WTC11 (cell line): ENCODE measurements at regions not wholly inside any gene's neighbourhood (a gene's known extent, or its start where the extent isn't known, plus 50 kb on each side); places are given as distances from the start of the nearest gene placed in this dataset.

Experiments
- ATAC-seq: fragments of 200-7000 bp; cut with Tn5 transposase; 2 replicates; pipeline ENCODE4 v1.10.0; 2021; ENCODE audit warnings: mild to moderate bottlenecking, moderate library complexity
- CTCF ChIA-PET: fragments of 300-600 bp; sonication (Branson Sonifier 250); formaldehyde crosslinking; loops from one replicate; lab custom pipeline; 2021; ENCODE audit warnings: antibody characterized with exemption; lab: Charles Lee
- POLR2A ChIA-PET: fragments of 350-600 bp; sonication (Branson Sonifier 250); formaldehyde crosslinking; loops from one replicate; lab custom pipeline; 2021; ENCODE audit warnings: antibody characterized with exemption; lab: Charles Lee
- DNase-seq: peaks from one replicate; pipeline ENCODE4 v3.0.0; 2021; ENCODE audit warnings: low spot score
- H3K27ac Mint-ChIP-seq: 2 replicates; pipeline ENCODE4 v1.8.0; 2021; ENCODE audit warnings: mixed read lengths
- H3K27me3 Mint-ChIP-seq: 2 replicates; pipeline ENCODE4 v1.8.0; 2021; ENCODE audit warnings: low read depth, mild to moderate bottlenecking, moderate library complexity, mixed read lengths
- H3K36me3 Mint-ChIP-seq: 2 replicates; pipeline ENCODE4 v1.8.0; 2021; ENCODE audit warnings: mixed read lengths
- H3K4me1 Mint-ChIP-seq: 2 replicates; pipeline ENCODE4 v1.8.0; 2022; ENCODE audit warnings: mixed read lengths
- H3K4me3 Mint-ChIP-seq: 2 replicates; pipeline ENCODE4 v1.8.0; 2021; ENCODE audit warnings: mild to moderate bottlenecking, moderate library complexity, mixed read lengths
- H3K9me3 Mint-ChIP-seq: 2 replicates; pipeline ENCODE4 v1.8.0; 2021; ENCODE audit warnings: mixed read lengths
- CBFB ChIP-seq: sonication (generic); formaldehyde crosslinking; IDR thresholded peaks from 2 replicates; pipeline ENCODE4 v1.8.1; 2022; ENCODE audit warnings: mild to moderate bottlenecking, low read depth, missing genetic modification reagents
- E2F4 ChIP-seq: sonication (generic); formaldehyde crosslinking; IDR thresholded peaks from 2 replicates; pipeline ENCODE4 v1.8.1; 2022; ENCODE audit warnings: low read depth, mild to moderate bottlenecking, moderate library complexity, missing genetic modification reagents, borderline replicate concordance
- ERG ChIP-seq: fragments of 250-450 bp; sonication (Bioruptor Pico); IDR thresholded peaks from 2 replicates; pipeline ENCODE4 v1.8.0; 2021; ENCODE audit warnings: mild to moderate bottlenecking
- FOXJ3 ChIP-seq: sonication (generic); formaldehyde crosslinking; IDR thresholded peaks from 2 replicates; pipeline ENCODE4 v1.9.0; 2021; ENCODE audit warnings: missing genetic modification reagents, mild to moderate bottlenecking, borderline replicate concordance
- GTF2I ChIP-seq: fragments of 250-450 bp; sonication (Bioruptor Pico); conservative IDR thresholded peaks from 2 replicates; pipeline ENCODE4 v1.4.0; 2021; ENCODE audit warnings: mild to moderate bottlenecking
- JUN ChIP-seq: sonication (generic); formaldehyde crosslinking; IDR thresholded peaks from 2 replicates; pipeline ENCODE4 v1.8.0; 2023; ENCODE audit warnings: mild to moderate bottlenecking, missing genetic modification reagents
- MXD4 ChIP-seq: fragments of 250-450 bp; sonication (Bioruptor Pico); IDR thresholded peaks from 2 replicates; pipeline ENCODE4 v1.8.0; 2021; ENCODE audit warnings: mild to moderate bottlenecking, moderate library complexity, borderline replicate concordance
- NFYB ChIP-seq: sonication (generic); formaldehyde crosslinking; conservative IDR thresholded peaks from 2 replicates; pipeline ENCODE4 v1.8.0; 2022; ENCODE audit warnings: low read depth, missing genetic modification reagents
- NR1H2 ChIP-seq: sonication (generic); formaldehyde crosslinking; IDR thresholded peaks from 2 replicates; pipeline ENCODE4 v1.9.0; 2021; ENCODE audit warnings: mild to moderate bottlenecking, moderate library complexity, missing genetic modification reagents
- NR2C2 ChIP-seq: sonication (generic); formaldehyde crosslinking; IDR thresholded peaks from 2 replicates; pipeline ENCODE4 v1.8.0; 2022; ENCODE audit warnings: mild to moderate bottlenecking, missing genetic modification reagents
- TEAD4 ChIP-seq: sonication (generic); formaldehyde crosslinking; IDR thresholded peaks from 2 replicates; pipeline ENCODE4 v1.8.0; 2022; ENCODE audit warnings: mild to moderate bottlenecking, missing genetic modification reagents
- TP53 ChIP-seq: sonication (generic); formaldehyde crosslinking; IDR thresholded peaks from 2 replicates; pipeline ENCODE4 v1.8.1; 2023; ENCODE audit warnings: mild to moderate bottlenecking, missing genetic modification reagents
- ZBTB21 ChIP-seq: sonication (generic); formaldehyde crosslinking; IDR thresholded peaks from 2 replicates; pipeline ENCODE4 v1.8.1; 2023; ENCODE audit warnings: mild to moderate bottlenecking, missing genetic modification reagents, borderline replicate concordance
- ZMAT4 ChIP-seq: fragments of 250-450 bp; sonication (Bioruptor Pico); IDR thresholded peaks from 2 replicates; pipeline ENCODE4 v1.9.0; 2021; ENCODE audit warnings: mild to moderate bottlenecking
- ZNF281 ChIP-seq: sonication (generic); formaldehyde crosslinking; IDR thresholded peaks from 2 replicates; pipeline ENCODE4 v1.8.0; 2023; ENCODE audit warnings: mild to moderate bottlenecking, missing genetic modification reagents
- ZNF512 ChIP-seq: sonication (generic); formaldehyde crosslinking; IDR thresholded peaks from 2 replicates; pipeline ENCODE4 v1.8.1; 2022; ENCODE audit warnings: missing genetic modification reagents, borderline replicate concordance
- TF ChIP-seq, protein P1 (sequence below): sonication (generic); formaldehyde crosslinking; IDR thresholded peaks from 2 replicates; pipeline ENCODE4 v1.8.1; 2023; ENCODE audit warnings: mild to moderate bottlenecking, missing genetic modification reagents, moderate library complexity
- TF ChIP-seq, protein P2 (sequence below): sonication (generic); formaldehyde crosslinking; IDR thresholded peaks from 2 replicates; pipeline ENCODE4 v1.8.1; 2022; ENCODE audit warnings: low read depth, missing genetic modification reagents, borderline replicate concordance
- TF ChIP-seq, protein P3 (sequence below): sonication (generic); formaldehyde crosslinking; IDR thresholded peaks from 2 replicates; pipeline ENCODE4 v1.8.0; 2022; ENCODE audit warnings: mild to moderate bottlenecking, missing genetic modification reagents

GRCh38 chr3:72383230-72383629 is 465.0 kb downstream of the SHQ1 start:
- Mint-ChIP-seq H3K4me3 (no peak overlapping the region), H3K4me1 (peaks cover 98% of the 10 kb centered on the region), H3K36me3 (peaks cover 9% of the 10 kb centered on the region), H3K27ac (no peak overlapping the region), H3K9me3 (no peaks in the 10 kb centered on the region), H3K27me3 (no peaks in the 10 kb centered on the region)
- DNase-seq (no peak), ATAC-seq (no peak)
- TF ChIP-seq, protein P1, sequence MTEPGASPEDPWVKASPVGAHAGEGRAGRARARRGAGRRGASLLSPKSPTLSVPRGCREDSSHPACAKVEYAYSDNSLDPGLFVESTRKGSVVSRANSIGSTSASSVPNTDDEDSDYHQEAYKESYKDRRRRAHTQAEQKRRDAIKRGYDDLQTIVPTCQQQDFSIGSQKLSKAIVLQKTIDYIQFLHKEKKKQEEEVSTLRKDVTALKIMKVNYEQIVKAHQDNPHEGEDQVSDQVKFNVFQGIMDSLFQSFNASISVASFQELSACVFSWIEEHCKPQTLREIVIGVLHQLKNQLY (CRISPR knock-in tag): no peak
- TF ChIP-seq ZNF512 (no peak), CBFB (CRISPR knock-in tag) (no peak), FOXJ3 (no peak), TP53 (no peak), NR1H2 (no peak)
- TF ChIP-seq, protein P2, sequence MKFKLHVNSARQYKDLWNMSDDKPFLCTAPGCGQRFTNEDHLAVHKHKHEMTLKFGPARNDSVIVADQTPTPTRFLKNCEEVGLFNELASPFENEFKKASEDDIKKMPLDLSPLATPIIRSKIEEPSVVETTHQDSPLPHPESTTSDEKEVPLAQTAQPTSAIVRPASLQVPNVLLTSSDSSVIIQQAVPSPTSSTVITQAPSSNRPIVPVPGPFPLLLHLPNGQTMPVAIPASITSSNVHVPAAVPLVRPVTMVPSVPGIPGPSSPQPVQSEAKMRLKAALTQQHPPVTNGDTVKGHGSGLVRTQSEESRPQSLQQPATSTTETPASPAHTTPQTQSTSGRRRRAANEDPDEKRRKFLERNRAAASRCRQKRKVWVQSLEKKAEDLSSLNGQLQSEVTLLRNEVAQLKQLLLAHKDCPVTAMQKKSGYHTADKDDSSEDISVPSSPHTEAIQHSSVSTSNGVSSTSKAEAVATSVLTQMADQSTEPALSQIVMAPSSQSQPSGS (CRISPR knock-in tag): no peak
- CTCF ChIA-PET: interaction anchor here (1.1 kb wide), 1 partner anchor 283 kb away, joined by 5 read pairs; no protein-coding TSS in a partner anchor
- POLR2A ChIA-PET: interaction anchor here (1.2 kb wide), 1 partner anchor 14 kb away, joined by 3 read pairs; no protein-coding TSS in a partner anchor

DNA sequence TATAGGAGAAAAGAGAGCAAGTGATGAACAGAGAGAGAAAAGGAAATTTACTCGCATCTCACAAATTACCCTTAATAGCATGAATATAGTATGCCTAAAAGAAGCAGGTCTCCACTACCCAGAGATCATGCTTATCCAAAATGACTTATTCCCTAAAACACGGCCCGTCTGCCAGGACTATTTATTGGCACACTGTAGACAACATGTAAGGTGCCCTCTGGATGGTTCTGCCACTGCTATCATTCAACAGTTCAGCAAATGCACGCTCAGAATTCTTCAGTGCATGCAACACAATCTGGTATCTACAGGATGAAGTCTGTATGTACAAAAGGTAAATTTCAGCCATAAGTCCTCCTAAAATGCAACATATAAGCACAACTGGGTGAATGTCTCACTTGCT is 465.8 kb downstream of the SHQ1 start:
- Mint-ChIP-seq H3K9me3 (no peaks in the 10 kb centered on the region), H3K27me3 (no peaks in the 10 kb centered on the region), H3K4me1 (peaks cover 93% of the 10 kb centered on the region), H3K27ac (no peak overlapping the region), H3K36me3 (peaks cover 11% of the 10 kb centered on the region), H3K4me3 (no peak overlapping the region)
- CTCF ChIA-PET: no interaction called here
- DNase-seq: no peak
- ATAC-seq: no peak
- POLR2A ChIA-PET: interaction anchor here (1.2 kb wide), 1 partner anchor 15 kb away, joined by 3 read pairs; no protein-coding TSS in a partner anchor
- TF ChIP-seq JUN (CRISPR knock-in tag) (no peak), ZBTB21 (CRISPR knock-in tag) (no peak), ZNF281 (CRISPR knock-in tag) (no peak), MXD4 (CRISPR knock-in tag) (no peak), E2F4 (no peak), ZMAT4 (CRISPR knock-in tag) (no peak), ERG (no peak), GTF2I (CRISPR knock-in tag) (no peak), TEAD4 (no peak), NFYB (CRISPR knock-in tag) (no peak), NR2C2 (no peak)
- TF ChIP-seq, protein P2 (CRISPR knock-in tag): no peak
- TF ChIP-seq, protein P3, sequence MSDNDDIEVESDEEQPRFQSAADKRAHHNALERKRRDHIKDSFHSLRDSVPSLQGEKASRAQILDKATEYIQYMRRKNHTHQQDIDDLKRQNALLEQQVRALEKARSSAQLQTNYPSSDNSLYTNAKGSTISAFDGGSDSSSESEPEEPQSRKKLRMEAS (CRISPR knock-in tag): no peak
